Neural cell (in vitro differentiated cells): ENCODE measurements at regions not wholly inside any gene's neighbourhood (a gene's known extent, or its start where the extent isn't known, plus 50 kb on each side); places are given as distances from the start of the nearest gene placed in this dataset.

Experiments
- H2AFZ ChIP-seq: fragments of 200-600, 300-800 bp; sonication (generic), shearing (Covaris generic); 2 replicates; pipeline ENCODE4 v1.6.0; 2014; ENCODE audit warnings: low read depth, mild to moderate bottlenecking, antibody characterized with exemption, low read length, moderate library complexity
- H3F3A ChIP-seq: fragments of 200-600 bp; shearing (Covaris generic); 2 replicates; pipeline ENCODE4 v1.6.1; 2016; ENCODE audit warnings: mild to moderate bottlenecking, moderate library complexity, mixed read lengths, antibody characterized with exemption, low read length; ENCODE audit not compliant: insufficient read depth, poor library complexity, severe bottlenecking
- H3K27ac ChIP-seq: fragments of 200-600, 300-800 bp; sonication (generic), shearing (Covaris generic); 2 replicates; pipeline ENCODE4 v1.5.1; 2014; ENCODE audit warnings: mild to moderate bottlenecking, low read length, moderate library complexity
- H3K27me3 ChIP-seq: fragments of 300-800, 200-600 bp; sonication (generic), shearing (Covaris generic); 2 replicates; pipeline ENCODE4 v1.6.0; 2014; ENCODE audit warnings: mild to moderate bottlenecking, low read depth, low read length, moderate library complexity; ENCODE audit not compliant: insufficient read depth
- H3K36me3 ChIP-seq: fragments of 300-800, 200-600 bp; sonication (generic), shearing (Covaris generic); 2 replicates; pipeline ENCODE4 v1.5.1; 2014; ENCODE audit warnings: mild to moderate bottlenecking, antibody characterized with exemption, low read length, moderate library complexity; ENCODE audit not compliant: insufficient read depth
- H3K4me2 ChIP-seq: fragments of 300-800, 200-600 bp; sonication (generic), shearing (Covaris generic); 2 replicates; pipeline ENCODE4 v1.6.0; 2014; ENCODE audit warnings: mild to moderate bottlenecking, low read length
- H3K4me3 ChIP-seq: fragments of 300-800, 200-600 bp; sonication (generic), shearing (Covaris generic); 2 replicates; pipeline ENCODE4 v1.5.1; 2014; ENCODE audit warnings: mild to moderate bottlenecking, low read length, moderate library complexity
- H3K79me2 ChIP-seq: fragments of 200-600 bp; shearing (Covaris generic); replicated peaks from 2 replicates; pipeline ENCODE4 v1.6.0; 2014; ENCODE audit warnings: mild to moderate bottlenecking, low read length, moderate library complexity; ENCODE audit not compliant: insufficient read depth
- H3K9ac ChIP-seq: fragments of 300-800, 200-600 bp; sonication (generic), shearing (Covaris generic); 2 replicates; pipeline ENCODE4 v1.6.1; 2016; ENCODE audit warnings: mild to moderate bottlenecking, low read length, mixed read lengths
- H3K9me2 ChIP-seq: fragments of 200-600 bp; shearing (Covaris generic); 2 replicates; pipeline ENCODE4 v1.6.1; 2016; ENCODE audit warnings: mild to moderate bottlenecking, low read length, mixed read lengths; ENCODE audit not compliant: insufficient read depth
- H3K9me3 ChIP-seq: fragments of 200-600, 300-800 bp; sonication (generic), shearing (Covaris generic); 2 replicates; pipeline ENCODE4 v1.6.1; 2016; ENCODE audit warnings: mild to moderate bottlenecking, mixed run types, low read length, moderate library complexity, mixed read lengths
- H4K20me1 ChIP-seq: fragments of 200-600 bp; shearing (Covaris generic); 2 replicates; pipeline ENCODE4 v1.6.1; 2016; ENCODE audit warnings: mild to moderate bottlenecking, mixed run types; ENCODE audit not compliant: insufficient read depth
- EP300 ChIP-seq: fragments of 450-650 bp; conservative IDR thresholded peaks from 2 replicates; pipeline ENCODE4 v1.6.1; 2014; ENCODE audit warnings: antibody characterized with exemption, mild to moderate bottlenecking, moderate library complexity; ENCODE audit not compliant: poor library complexity, severe bottlenecking
- EZH2 ChIP-seq: fragments of 200-600, 300-800 bp; shearing (Covaris generic), sonication (generic); IDR thresholded peaks from 2 replicates; pipeline ENCODE4 v1.6.1; 2014; ENCODE audit warnings: antibody characterized with exemption, low read length, borderline replicate concordance, mild to moderate bottlenecking; ENCODE audit not compliant: insufficient read depth, poor library complexity, severe bottlenecking
- MXI1 ChIP-seq: fragments of 450-650 bp; conservative IDR thresholded peaks from 2 replicates; pipeline ENCODE4 v1.6.1; 2014; ENCODE audit warnings: antibody characterized with exemption, mild to moderate bottlenecking; ENCODE audit not compliant: poor library complexity, severe bottlenecking
- POLR2AphosphoS5 ChIP-seq: IDR thresholded peaks from 2 replicates; pipeline ENCODE4 v1.6.1; 2012
- RAD21 ChIP-seq: fragments of 450-650 bp; conservative IDR thresholded peaks from 2 replicates; pipeline ENCODE4 v1.6.1; 2014; ENCODE audit warnings: antibody characterized with exemption, mild to moderate bottlenecking, moderate library complexity
- REST ChIP-seq: IDR thresholded peaks from 2 replicates; pipeline ENCODE4 v1.6.1; 2012; ENCODE audit warnings: borderline replicate concordance
- SMC3 ChIP-seq: fragments of 450-650 bp; conservative IDR thresholded peaks from 2 replicates; pipeline ENCODE4 v1.6.1; 2014; ENCODE audit warnings: antibody characterized with exemption, mild to moderate bottlenecking, moderate library complexity; ENCODE audit not compliant: poor library complexity
- TAF1 ChIP-seq: IDR thresholded peaks from 2 replicates; pipeline ENCODE4 v1.6.1; 2012; ENCODE audit warnings: low read depth
- TF ChIP-seq, protein P1 (sequence below): fragments of 450-650 bp; IDR thresholded peaks from 2 replicates; pipeline ENCODE4 v1.5.1; 2014; ENCODE audit warnings: antibody characterized with exemption, mild to moderate bottlenecking, moderate library complexity; ENCODE audit not compliant: poor library complexity, severe bottlenecking

DNA sequence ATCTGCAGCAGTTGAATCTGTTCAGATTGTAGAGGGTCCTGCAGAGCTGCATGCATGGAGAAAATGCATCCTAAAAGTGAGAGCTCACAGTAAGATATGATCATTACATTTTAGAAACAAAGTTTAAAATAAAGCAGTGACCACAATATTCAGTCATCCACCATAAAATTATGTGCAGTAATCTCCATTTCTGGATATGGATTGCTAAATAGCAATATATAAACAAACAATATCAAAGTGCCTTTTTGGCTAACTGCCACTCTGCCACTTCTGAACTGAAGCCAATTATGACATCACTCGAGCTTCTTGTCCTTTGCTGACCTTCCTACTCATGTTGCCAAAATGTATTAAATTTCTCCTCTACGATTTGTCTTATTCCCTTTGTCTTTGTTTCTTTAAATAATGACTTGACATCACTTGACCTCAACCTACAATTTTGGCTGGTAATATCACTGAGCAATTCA lies 262.0 kb upstream of the CXADR start:
- H3K4me3 ChIP-seq, result no peak overlapping the region
- H3K27ac ChIP-seq, result no peak overlapping the region

DNA sequence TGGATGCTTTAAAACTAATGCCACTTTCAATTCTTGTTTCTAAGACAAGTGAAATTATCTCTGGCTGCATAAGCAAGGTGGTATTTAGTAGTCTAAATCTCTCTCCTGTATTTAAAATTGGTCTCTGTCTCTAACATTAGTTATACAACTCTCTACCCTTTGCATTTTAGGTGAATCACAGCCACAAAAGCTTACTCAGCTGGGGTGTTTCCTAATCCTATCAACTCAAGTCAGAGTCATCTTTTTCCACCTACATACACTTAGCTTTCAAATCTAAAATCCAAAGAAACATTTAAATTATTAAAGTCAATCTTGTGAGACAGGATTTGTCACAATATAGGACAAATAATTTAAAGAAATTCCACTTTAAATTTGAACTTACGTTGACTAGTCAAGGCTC lies 255.1 kb upstream of the CXADR start:
- Histone ChIP-seq H3K9me3 (no peaks in the 10 kb centered on the region), H3K27me3 (no peaks in the 10 kb centered on the region), H3K79me2 (no peaks in the 10 kb centered on the region), H3K4me3 (no peak overlapping the region), H2AFZ (no peak overlapping the region), H3K4me2 (no peak overlapping the region), H3F3A (no peaks in the 10 kb centered on the region), H3K9ac (no peak overlapping the region), H3K36me3 (no peaks in the 10 kb centered on the region), H3K27ac (no peak overlapping the region), H3K9me2 (no peaks in the 10 kb centered on the region), H4K20me1 (no peaks in the 10 kb centered on the region)
- TF ChIP-seq EP300 (no peak), REST (no peak), MXI1 (no peak), RAD21 (no peak), POLR2AphosphoS5 (no peak), EZH2 (no peak), TAF1 (no peak), SMC3 (no peak)
- TF ChIP-seq, protein P1, sequence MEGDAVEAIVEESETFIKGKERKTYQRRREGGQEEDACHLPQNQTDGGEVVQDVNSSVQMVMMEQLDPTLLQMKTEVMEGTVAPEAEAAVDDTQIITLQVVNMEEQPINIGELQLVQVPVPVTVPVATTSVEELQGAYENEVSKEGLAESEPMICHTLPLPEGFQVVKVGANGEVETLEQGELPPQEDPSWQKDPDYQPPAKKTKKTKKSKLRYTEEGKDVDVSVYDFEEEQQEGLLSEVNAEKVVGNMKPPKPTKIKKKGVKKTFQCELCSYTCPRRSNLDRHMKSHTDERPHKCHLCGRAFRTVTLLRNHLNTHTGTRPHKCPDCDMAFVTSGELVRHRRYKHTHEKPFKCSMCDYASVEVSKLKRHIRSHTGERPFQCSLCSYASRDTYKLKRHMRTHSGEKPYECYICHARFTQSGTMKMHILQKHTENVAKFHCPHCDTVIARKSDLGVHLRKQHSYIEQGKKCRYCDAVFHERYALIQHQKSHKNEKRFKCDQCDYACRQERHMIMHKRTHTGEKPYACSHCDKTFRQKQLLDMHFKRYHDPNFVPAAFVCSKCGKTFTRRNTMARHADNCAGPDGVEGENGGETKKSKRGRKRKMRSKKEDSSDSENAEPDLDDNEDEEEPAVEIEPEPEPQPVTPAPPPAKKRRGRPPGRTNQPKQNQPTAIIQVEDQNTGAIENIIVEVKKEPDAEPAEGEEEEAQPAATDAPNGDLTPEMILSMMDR, result no peak

More for the DNA sequence above, 262.0 kb upstream of the CXADR start:
- Histone ChIP-seq H3F3A (no peaks in the 10 kb centered on the region), H3K9me2 (no peaks in the 10 kb centered on the region), H3K4me2 (no peak overlapping the region), H3K36me3 (no peaks in the 10 kb centered on the region), H4K20me1 (no peaks in the 10 kb centered on the region), H3K9me3 (no peaks in the 10 kb centered on the region), H3K79me2 (no peaks in the 10 kb centered on the region), H3K27me3 (no peaks in the 10 kb centered on the region), H3K9ac (no peak overlapping the region), H2AFZ (no peak overlapping the region)
- no peak for TF ChIP-seq POLR2AphosphoS5

DNA sequence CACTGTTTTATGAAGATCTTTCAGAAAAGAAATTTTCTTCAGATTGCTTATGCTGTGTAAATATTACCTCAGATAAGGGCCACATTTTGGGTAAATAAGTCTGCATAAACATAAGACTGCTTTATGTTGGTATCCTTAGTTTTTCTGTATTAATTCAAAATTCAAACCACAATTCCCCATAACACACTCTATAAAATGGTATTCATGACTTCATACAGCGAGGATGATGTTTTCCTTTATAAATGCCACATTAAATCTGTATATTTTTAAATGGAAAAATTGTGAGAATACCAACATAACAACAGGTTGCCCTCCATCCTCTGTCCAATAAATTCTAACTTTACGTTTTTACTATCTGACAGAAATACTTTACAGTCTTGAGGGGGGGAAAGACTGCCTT lies 248.7 kb upstream of the CXADR start:
- Histone ChIP-seq H4K20me1 (no peaks in the 10 kb centered on the region), H3K9ac (no peak overlapping the region), H3K9me3 (no peaks in the 10 kb centered on the region), H3K9me2 (no peaks in the 10 kb centered on the region), H3K27me3 (no peaks in the 10 kb centered on the region), H3K27ac (no peak overlapping the region), H2AFZ (no peak overlapping the region), H3K4me2 (no peak overlapping the region), H3K79me2 (no peaks in the 10 kb centered on the region), H3K4me3 (no peak overlapping the region), H3K36me3 (no peaks in the 10 kb centered on the region), H3F3A (no peaks in the 10 kb centered on the region)
- TF ChIP-seq MXI1, result no peak
- TF ChIP-seq POLR2AphosphoS5, result no peak
- no peak for TF ChIP-seq REST
- TF ChIP-seq SMC3, result no peak
